Activated CD4-positive, alpha-beta T cell treated with anti-CD3 and anti-CD28 coated beads, Interleukin-2, amount 50 U/mL, for 48 hours (primary cell): ENCODE measurements at regions not wholly inside any gene's neighbourhood (a gene's known extent, or its start where the extent isn't known, plus 50 kb on each side); places are given as distances from the start of the nearest gene placed in this dataset.

Experiments
- DNase-seq, 2 experiments: peaks; one replicate each; pipeline ENCODE4 v3.0.0-alpha.2; 2020

- no peak for DNase-seq
Measured at GRCh38 chr10:109474812-109475211, 448.5 kb downstream of the XPNPEP1 start.

DNA sequence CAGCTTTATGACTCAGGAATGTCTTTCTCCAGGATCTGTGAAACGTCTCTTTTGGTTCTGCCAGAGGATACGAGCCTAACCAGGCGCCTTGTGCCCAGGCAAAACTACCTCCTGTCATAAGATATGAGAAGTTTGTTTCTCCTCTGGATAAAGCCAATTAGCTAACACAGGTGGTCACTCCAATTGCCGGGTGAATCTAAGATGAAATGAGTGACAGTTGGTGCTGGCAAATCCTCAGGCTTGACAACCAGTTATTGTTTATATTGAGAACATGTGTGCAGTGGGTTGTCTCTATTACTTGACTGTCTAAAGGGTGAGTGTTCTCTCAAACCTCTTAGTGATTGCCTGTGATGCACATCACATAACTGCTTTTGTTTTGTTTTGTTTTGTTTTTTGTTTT lies 449.1 kb downstream of the XPNPEP1 start:
- DNase-seq = no peak

GRCh38 chr10:109467551-109467950 lies 455.8 kb downstream of the XPNPEP1 start:
- DNase-seq = no peak

- no peak for DNase-seq
Measured at GRCh38 chr10:109464949-109465348, 458.4 kb downstream of the XPNPEP1 start.

- no peak for DNase-seq
Measured at GRCh38 chr10:109457302-109457638, 466.0 kb downstream of the XPNPEP1 start.

DNA sequence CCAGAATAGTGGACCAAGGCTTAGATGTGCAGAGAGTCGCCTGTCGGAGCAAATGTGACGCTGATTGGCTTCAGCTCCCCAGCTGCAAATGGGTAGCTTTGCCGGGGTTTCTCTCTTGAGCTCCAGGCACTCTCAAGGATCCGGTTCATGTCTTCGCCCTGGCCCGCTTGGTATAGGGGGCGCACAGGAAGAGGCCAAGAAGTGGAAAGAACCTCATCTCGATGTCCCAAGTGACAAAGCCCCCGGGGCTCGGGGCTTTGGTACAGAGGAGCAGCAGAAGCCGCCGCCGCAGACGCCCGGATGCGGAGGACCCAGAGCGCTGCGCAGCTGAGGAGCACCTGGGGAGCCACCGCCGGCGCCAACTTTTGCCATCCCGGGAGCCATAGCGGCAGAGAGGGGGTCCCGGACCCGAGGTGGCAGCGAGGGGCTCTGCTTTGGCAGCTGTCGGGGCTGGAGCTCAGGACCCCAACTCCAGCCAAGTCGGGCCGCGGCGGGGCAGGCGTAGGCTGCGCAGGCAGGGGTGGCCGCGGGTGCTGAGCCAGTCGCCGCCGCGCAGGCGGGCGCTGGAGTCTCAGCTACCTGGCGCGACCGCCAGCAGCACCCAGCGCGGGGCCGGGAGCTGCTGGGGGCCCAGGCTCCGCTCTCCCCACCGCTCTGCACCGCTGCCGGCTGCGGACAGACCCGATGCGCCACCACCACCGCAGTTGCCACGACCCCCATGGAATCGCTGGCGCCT lies 466.6 kb downstream of the XPNPEP1 start:
- DNase-seq = no peak

- DNase-seq = no peak
Measured at GRCh38 chr10:109454691-109455090, 468.6 kb downstream of the XPNPEP1 start.

DNA sequence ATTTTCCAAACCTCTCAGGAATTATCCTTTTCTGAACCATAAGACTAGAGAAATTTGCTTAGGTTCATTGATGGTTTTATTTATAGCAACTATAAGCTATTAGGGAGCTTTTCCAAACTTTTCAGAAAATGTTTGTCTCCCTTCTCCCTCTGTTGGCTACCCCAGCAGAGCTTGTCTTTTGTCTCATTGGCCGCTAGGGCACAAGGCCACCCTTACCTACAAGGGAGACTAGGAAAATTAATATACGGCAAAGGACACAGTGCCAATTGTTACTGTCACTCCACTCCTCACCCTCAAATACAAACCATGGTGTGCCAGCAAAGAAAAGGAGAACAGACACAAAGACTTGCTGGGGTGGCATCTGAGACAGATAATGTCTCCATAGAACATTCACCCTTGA lies 471.4 kb downstream of the XPNPEP1 start:
- DNase-seq = no peak

DNA sequence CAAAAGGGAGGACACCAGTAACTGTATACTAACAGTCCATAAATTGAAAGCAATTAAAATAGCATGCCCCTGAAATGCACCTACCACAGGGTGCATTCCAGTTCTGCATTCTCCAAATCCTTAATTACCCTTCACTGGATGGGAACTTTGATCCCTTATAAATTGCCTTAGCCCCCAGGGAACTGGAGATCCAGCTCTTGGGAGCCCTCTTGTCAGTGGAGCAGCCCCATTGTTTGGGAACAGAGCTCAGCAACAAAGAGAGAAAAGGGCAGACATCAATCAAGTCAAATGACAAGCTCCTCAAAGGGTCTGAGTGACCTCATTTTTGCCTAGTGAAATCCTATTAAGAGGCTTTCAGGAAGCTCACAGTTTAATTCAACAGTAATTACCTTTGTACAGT lies 472.6 kb downstream of the XPNPEP1 start:
- no peak for DNase-seq

GRCh38 chr10:109433434-109433833 lies 489.9 kb downstream of the XPNPEP1 start:
- no peak for DNase-seq

DNA sequence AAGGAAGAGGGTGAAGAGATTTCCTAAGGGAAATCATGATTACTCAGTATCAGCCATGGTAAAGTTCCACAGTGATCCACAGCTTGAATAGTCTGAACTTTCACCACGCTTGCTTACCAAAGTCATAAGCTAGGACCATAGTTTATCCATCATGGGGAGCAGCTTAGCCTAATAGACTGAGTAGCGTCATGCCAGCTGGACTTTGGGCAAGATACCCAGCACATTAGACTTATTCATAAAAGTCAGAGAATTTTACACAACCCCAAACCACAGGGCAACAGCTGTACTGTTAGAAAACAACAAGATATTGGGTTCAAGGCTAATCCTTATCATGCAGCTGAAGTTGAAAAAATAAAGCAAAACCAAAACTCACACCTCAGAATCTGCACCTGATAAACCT lies 491.0 kb downstream of the XPNPEP1 start:
- DNase-seq = no peak

- no peak for DNase-seq
Measured at GRCh38 chr10:109430799-109431198, 492.5 kb downstream of the XPNPEP1 start.

- no peak for DNase-seq
Measured at GRCh38 chr10:109430043-109430760, 493.1 kb downstream of the XPNPEP1 start.

- DNase-seq = no peak
Measured at GRCh38 chr10:109428775-109429491, 494.4 kb downstream of the XPNPEP1 start.

DNA sequence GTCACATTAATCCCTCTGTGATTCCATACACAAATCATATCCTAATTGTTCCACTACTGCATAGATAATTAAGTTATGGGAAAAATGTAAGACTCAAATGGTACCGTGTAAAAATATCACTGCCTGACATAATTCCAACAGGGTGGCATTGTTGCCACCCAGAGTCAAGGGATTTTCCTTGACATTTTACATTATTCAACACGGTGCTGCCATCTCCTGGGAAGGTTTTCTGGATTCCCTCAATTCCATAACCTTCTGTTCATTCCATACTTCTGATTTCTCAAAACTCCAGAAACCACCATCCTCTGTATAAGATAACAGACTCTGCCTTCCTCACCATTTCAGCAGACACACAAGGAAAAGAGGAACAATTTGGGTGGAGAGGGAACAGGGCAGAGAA lies 495.9 kb downstream of the XPNPEP1 start:
- no peak for DNase-seq

DNA sequence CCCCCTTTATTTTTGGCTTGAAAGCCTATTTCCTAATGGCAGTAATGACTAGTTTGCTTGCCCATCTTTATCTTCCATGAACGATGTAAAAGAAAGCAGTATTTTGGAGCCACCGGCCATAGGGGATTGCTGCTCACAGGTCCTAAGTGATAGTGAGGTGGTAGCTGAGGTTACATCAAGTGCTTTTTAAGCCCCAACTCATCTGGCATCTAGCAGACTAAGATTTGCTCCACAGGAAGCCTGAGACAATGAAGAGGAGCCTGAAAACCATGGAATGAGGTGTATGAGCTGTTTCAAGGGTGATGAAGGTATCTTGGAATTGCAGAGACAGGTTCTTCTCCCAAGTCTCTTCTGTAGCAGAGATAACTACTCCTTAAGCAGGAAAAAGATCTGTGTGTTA lies 496.3 kb downstream of the XPNPEP1 start:
- no peak for DNase-seq

DNA sequence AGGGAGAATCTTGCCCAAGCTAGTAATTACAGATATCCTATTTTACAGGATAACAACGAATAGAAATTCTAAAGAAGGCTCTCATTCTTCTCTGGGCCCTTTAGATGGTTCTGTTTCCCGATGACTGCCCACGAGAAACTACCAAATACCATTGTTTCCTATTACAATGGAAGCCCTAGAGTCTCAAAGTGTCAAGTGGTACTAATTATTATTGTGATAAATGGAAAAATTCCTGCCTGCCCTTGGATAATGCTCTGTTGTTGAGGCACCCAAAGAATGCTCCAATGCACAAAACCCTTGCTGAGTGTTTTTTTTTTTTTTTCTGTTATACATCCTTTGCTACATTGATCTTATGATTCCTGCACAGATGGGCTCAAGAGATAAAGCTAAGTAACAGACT lies 504.5 kb downstream of the XPNPEP1 start:
- no peak for DNase-seq

DNA sequence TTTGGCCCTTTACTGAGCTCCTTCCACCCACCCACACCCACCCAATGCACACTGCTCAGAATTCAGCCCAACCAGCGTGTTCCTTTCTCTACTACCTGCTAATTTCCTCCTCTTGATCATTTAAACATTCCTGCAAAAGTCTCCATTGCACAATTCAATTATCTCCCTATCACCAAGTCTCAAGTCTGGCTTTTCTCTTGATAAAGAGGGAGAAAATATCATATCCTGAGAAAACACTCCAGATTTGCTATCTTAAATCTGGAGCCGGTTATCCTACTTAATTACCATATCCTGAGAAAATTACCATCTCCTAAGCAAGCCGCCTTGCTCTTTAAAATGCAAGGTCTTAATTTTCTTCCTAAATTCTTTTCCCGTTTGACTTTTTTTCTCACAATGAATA lies 505.5 kb downstream of the XPNPEP1 start:
- DNase-seq = no peak

GRCh38 chr10:109412353-109412752 lies 511.0 kb downstream of the XPNPEP1 start:
- no peak for DNase-seq

GRCh38 chr10:109411917-109412316 lies 511.4 kb downstream of the XPNPEP1 start:
- no peak for DNase-seq

DNA sequence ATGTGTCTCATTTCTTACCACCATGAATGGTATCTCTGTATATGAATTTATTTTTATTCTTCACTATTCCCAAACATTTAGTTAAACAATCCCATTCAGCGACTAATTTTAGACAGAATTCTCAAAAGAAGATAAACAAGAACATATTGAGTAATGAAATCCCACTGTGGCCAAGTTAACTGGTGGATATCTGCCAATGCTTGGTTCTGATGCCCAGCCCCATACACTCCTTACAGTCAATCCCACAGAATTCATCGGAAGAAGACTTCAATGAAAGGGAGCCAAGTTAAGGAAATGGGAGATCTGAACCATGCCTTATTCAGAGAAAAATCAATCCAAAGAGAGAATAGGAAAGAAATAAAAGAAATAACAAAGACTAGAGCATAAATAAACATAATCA lies 518.0 kb downstream of the XPNPEP1 start:
- no peak for DNase-seq

DNA sequence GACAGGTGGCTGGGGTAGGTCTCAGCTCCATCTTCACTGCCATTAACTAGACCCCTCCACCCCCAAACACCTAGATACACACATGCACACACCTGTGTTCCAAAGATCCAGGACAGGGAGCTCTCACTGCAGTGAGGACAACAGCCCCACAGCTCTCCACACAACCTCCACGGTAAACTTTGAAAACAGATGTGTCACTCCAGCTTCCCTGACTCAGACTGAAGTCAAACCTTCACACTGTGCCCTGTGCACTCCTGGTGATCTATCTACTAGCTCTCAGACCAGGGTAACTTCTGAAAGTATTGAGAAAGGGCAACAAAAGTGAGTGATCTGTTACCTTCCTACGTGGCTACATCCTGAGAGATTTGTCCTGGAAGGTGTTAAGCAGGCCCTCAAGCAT lies 519.8 kb downstream of the XPNPEP1 start:
- no peak for DNase-seq

DNA sequence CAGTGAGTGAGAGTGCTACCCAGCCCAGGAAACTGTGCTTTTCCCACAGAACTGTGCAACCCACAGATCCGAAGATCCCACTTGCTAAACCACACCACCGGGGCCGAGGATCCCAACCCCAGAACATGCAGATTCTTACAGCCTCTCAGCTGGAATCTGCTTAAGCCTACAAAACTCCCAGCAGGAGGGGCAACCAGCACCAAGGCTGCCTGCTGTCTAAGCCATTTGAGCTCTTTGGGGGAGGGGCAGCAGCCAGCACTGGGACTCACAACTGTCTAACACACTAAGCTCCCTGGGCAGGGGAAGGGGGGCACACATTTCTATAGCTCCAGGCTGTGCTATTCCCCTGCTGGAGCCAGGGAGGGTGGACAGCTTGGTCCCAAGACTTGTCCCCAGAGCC lies 529.9 kb downstream of the XPNPEP1 start:
- no peak for DNase-seq

DNA sequence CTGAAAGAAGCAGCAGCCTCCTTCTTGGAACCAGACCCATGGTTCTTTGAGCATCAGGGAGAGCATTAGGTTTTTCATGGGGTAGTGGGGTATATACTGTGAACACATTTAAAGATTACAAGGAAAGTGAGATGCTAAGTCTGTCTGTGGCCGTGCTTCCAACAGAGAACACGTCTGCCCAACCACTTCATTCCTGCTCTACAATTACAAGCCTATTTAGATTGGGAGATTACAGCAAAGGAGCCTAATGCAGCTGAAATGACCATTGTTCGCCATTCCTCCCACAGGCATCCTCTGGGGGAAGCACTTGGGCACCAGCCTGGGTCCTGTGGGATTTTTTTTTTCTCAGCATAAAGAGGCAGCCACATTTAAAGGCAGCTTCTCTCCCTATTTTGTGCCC lies 536.4 kb downstream of the XPNPEP1 start:
- DNase-seq = no peak
